HG03064 (cell line): ENCODE measurements at regions not wholly inside any gene's neighbourhood (a gene's known extent, or its start where the extent isn't known, plus 50 kb on each side); places are given as distances from the start of the nearest gene placed in this dataset.

Experiments used
- ATAC-seq: cut with Tn5 transposase; IDR thresholded peaks from one replicate; pipeline ENCODE4 v1.9.1; 2021; ENCODE audit warnings: low read depth; ENCODE audit not compliant: unreplicated experiment

- ATAC-seq: no peak
These were observed 665.7 kb downstream of the MRPL39 start for GRCh38 chr21:24941316-24942185.

- ATAC-seq: no peak
These were observed 668.0 kb downstream of the MRPL39 start for GRCh38 chr21:24939291-24939690.

GRCh38 chr21:24938573-24938972 lies 668.7 kb downstream of the MRPL39 start:
- ATAC-seq: no peak

- ATAC-seq: no peak
These were observed 671.3 kb downstream of the MRPL39 start for GRCh38 chr21:24935991-24936390.

- no peak for ATAC-seq
These were observed 696.7 kb downstream of the MRPL39 start for GRCh38 chr21:24910591-24910990.

- no peak for ATAC-seq
These were observed 703.2 kb downstream of the MRPL39 start for GRCh38 chr21:24903994-24904635.

- ATAC-seq: no peak
These were observed 708.1 kb downstream of the MRPL39 start for GRCh38 chr21:24899138-24899537.

- peak; percentile 50 for ATAC-seq
These were observed 709.4 kb downstream of the MRPL39 start for GRCh38 chr21:24897883-24898282.

- no peak for ATAC-seq
These were observed 710.6 kb downstream of the MRPL39 start for GRCh38 chr21:24896735-24897124.

GRCh38 chr21:24895885-24896734 lies 711.2 kb downstream of the MRPL39 start:
- no peak for ATAC-seq

GRCh38 chr21:24894324-24894723 lies 713.0 kb downstream of the MRPL39 start:
- no peak for ATAC-seq

GRCh38 chr21:24890021-24890420 lies 717.3 kb downstream of the MRPL39 start:
- no peak for ATAC-seq

GRCh38 chr21:24881506-24881905 lies 725.8 kb downstream of the MRPL39 start:
- ATAC-seq: no peak

- no peak for ATAC-seq
These were observed 736.6 kb downstream of the MRPL39 start for GRCh38 chr21:24870633-24871032.

- no peak for ATAC-seq
These were observed 737.4 kb downstream of the MRPL39 start for GRCh38 chr21:24869862-24870261.

GRCh38 chr21:24868117-24868516 lies 739.2 kb downstream of the MRPL39 start:
- no peak for ATAC-seq

GRCh38 chr21:24861471-24861870 lies 745.8 kb downstream of the MRPL39 start:
- ATAC-seq: no peak

GRCh38 chr21:24856326-24856725 lies 751.0 kb downstream of the MRPL39 start:
- no peak for ATAC-seq

- no peak for ATAC-seq
These were observed 754.6 kb downstream of the MRPL39 start for GRCh38 chr21:24852610-24853195.

GRCh38 chr21:24850121-24850520 lies 757.2 kb downstream of the MRPL39 start:
- ATAC-seq: no peak

GRCh38 chr21:24844671-24845070 lies 762.6 kb downstream of the MRPL39 start:
- no peak for ATAC-seq
